SK-N-SH treated with all-trans-retinoic acid at 6 μM for 48 hours (cell line): ENCODE measurements at regions not wholly inside any gene's neighbourhood (a gene's known extent, or its start where the extent isn't known, plus 50 kb on each side); places are given as distances from the start of the nearest gene placed in this dataset.
"Not testable (repeated sequence)": the region's sequence is repeated elsewhere in the genome, so short reads cannot be mapped to it uniquely, and the experiment has no call there.

Experiments used
- ATAC-seq: fragments of 200-7000 bp; cut with Tn5 transposase; 3 replicates; pipeline ENCODE4 v1.9.1; 2020; ENCODE audit warnings: mild to moderate bottlenecking, moderate library complexity
- ARNTL ChIP-seq: fragments of 450-650 bp; formaldehyde crosslinking; IDR thresholded peaks from 2 replicates; pipeline ENCODE4 v1.5.0; 2020; ENCODE audit warnings: low read depth, mild to moderate bottlenecking, moderate library complexity, borderline replicate concordance
- BACH2 ChIP-seq: fragments of 250-450 bp; sonication (Bioruptor Pico); IDR thresholded peaks from 2 replicates; pipeline ENCODE4 v1.9.0; 2021; ENCODE audit warnings: mild to moderate bottlenecking, borderline replicate concordance
- CREB5 ChIP-seq: fragments of 250-450 bp; sonication (Bioruptor Pico); IDR thresholded peaks from 2 replicates; pipeline ENCODE4 v1.5.1; 2020; ENCODE audit warnings: low read depth, mild to moderate bottlenecking, moderate library complexity
- CSDC2 ChIP-seq: fragments of 250-450 bp; sonication (Bioruptor Pico); IDR thresholded peaks from 2 replicates; pipeline ENCODE4 v1.5.0; 2020; ENCODE audit warnings: mild to moderate bottlenecking, moderate library complexity
- CSRNP3 ChIP-seq: fragments of 250-450 bp; sonication (Bioruptor Pico); IDR thresholded peaks from 2 replicates; pipeline ENCODE4 v1.5.1; 2021; ENCODE audit warnings: mild to moderate bottlenecking, moderate library complexity
- ESRRG ChIP-seq: fragments of 250-450 bp; sonication (Bioruptor Pico); IDR thresholded peaks from 2 replicates; pipeline ENCODE4 v1.6.1; 2021; ENCODE audit warnings: mild to moderate bottlenecking
- GLIS3 ChIP-seq: fragments of 250-450 bp; sonication (Bioruptor Pico); IDR thresholded peaks from 2 replicates; pipeline ENCODE4 v1.5.0; 2020; ENCODE audit warnings: mild to moderate bottlenecking, moderate library complexity
- ISL1 ChIP-seq: fragments of 250-450 bp; sonication (Bioruptor Pico); IDR thresholded peaks from 2 replicates; pipeline ENCODE4 v2.1.2; 2022; ENCODE audit warnings: mild to moderate bottlenecking, moderate library complexity
- OSR1 ChIP-seq: fragments of 250-450 bp; sonication (Bioruptor Pico); IDR thresholded peaks from 2 replicates; pipeline ENCODE4 v1.8.0; 2022; ENCODE audit warnings: moderate library complexity, mild to moderate bottlenecking, inconsistent platforms
- PATZ1 ChIP-seq: fragments of 250-450 bp; sonication (Bioruptor Pico); IDR thresholded peaks from 2 replicates; pipeline ENCODE4 v1.8.0; 2020; ENCODE audit warnings: mild to moderate bottlenecking, moderate library complexity, borderline replicate concordance
- PPARA ChIP-seq: fragments of 250-450 bp; sonication (Bioruptor Pico); IDR thresholded peaks from 2 replicates; pipeline ENCODE4 v1.5.0; 2020; ENCODE audit warnings: mild to moderate bottlenecking, borderline replicate concordance
- RARB ChIP-seq: fragments of 250-450 bp; sonication (Bioruptor Pico); IDR thresholded peaks from 2 replicates; pipeline ENCODE4 v1.8.0; 2021; ENCODE audit warnings: mild to moderate bottlenecking, moderate library complexity
- SNAI2 ChIP-seq: fragments of 250-450 bp; sonication (Bioruptor Pico); IDR thresholded peaks from 2 replicates; pipeline ENCODE4 v1.5.0; 2020; ENCODE audit warnings: mild to moderate bottlenecking, moderate library complexity
- TSHZ2 ChIP-seq: fragments of 250-450 bp; sonication (Bioruptor Pico); IDR thresholded peaks from 2 replicates; pipeline ENCODE4 v1.5.0; 2020; ENCODE audit warnings: mild to moderate bottlenecking, moderate library complexity
- ZC3H10 ChIP-seq: fragments of 250-450 bp; sonication (Bioruptor Pico); IDR thresholded peaks from 2 replicates; pipeline ENCODE4 v1.5.1; 2021; ENCODE audit warnings: mild to moderate bottlenecking, moderate library complexity
- ZFP3 ChIP-seq: fragments of 250-450 bp; sonication (Bioruptor Pico); IDR thresholded peaks from 2 replicates; pipeline ENCODE4 v1.5.0; 2020; ENCODE audit warnings: mild to moderate bottlenecking, moderate library complexity
- ZNF70 ChIP-seq: fragments of 450-650 bp; formaldehyde crosslinking; IDR thresholded peaks from 2 replicates; pipeline ENCODE4 v1.5.0; 2020; ENCODE audit warnings: mild to moderate bottlenecking, moderate library complexity
- ZNF8 ChIP-seq: fragments of 450-650 bp; formaldehyde crosslinking; IDR thresholded peaks from 2 replicates; pipeline ENCODE4 v1.5.0; 2020; ENCODE audit warnings: mild to moderate bottlenecking, moderate library complexity

GRCh38 chr7:9507290-9507689 is 1073.9 kb downstream of the NXPH1 start:
- TF ChIP-seq SNAI2 (CRISPR knock-in tag) (no peak), CREB5 (CRISPR knock-in tag) (no peak), ARNTL (no peak), PATZ1 (CRISPR knock-in tag) (no peak), CSDC2 (CRISPR knock-in tag) (no peak)
- no peak for ATAC-seq

- TF ChIP-seq ZNF70 (CRISPR knock-in tag), result no peak
- peak; percentile 79 for TF ChIP-seq ISL1 (CRISPR knock-in tag)
- peak; percentile 70; the same call in 1 of the 2 replicates for TF ChIP-seq CREB5 (CRISPR knock-in tag)
- ATAC-seq, result no peak
These were observed 1083.3 kb downstream of the NXPH1 start for GRCh38 chr7:9516662-9517061.

- no peak for TF ChIP-seq CREB5 (CRISPR knock-in tag)
- TF ChIP-seq BACH2 (CRISPR knock-in tag), result no peak
- TF ChIP-seq SNAI2 (CRISPR knock-in tag), result no peak
- TF ChIP-seq OSR1, result no peak
- TF ChIP-seq ZNF70 (CRISPR knock-in tag), result no peak
- TF ChIP-seq PPARA (CRISPR knock-in tag), result no peak
- no peak for TF ChIP-seq CSRNP3 (CRISPR knock-in tag)
- no peak for TF ChIP-seq GLIS3 (CRISPR knock-in tag)
- no peak for TF ChIP-seq ARNTL
- no peak for TF ChIP-seq ZNF8 (CRISPR knock-in tag)
- no peak for TF ChIP-seq CSDC2 (CRISPR knock-in tag)
- TF ChIP-seq TSHZ2 (CRISPR knock-in tag), result no peak
- TF ChIP-seq ESRRG, result no peak
- no peak for TF ChIP-seq RARB (CRISPR knock-in tag)
- no peak for TF ChIP-seq ZC3H10 (CRISPR knock-in tag)
- no peak for TF ChIP-seq PATZ1 (CRISPR knock-in tag)
- no peak for TF ChIP-seq ZFP3
- TF ChIP-seq, all 23 proteins: peak for 0
- no peak for ATAC-seq
These were observed 1090.2 kb downstream of the NXPH1 start for GRCh38 chr7:9523579-9523978.

GRCh38 chr7:9552431-9552830 is 1119.0 kb downstream of the NXPH1 start:
- not testable (repeated sequence) for ATAC-seq
